ENCODE measurements at regions not wholly inside any gene's neighbourhood (a gene's known extent, or its start where the extent isn't known, plus 50 kb on each side); places are given as distances from the start of the nearest gene placed in this dataset.

GRCh38 chr9:121569266-121569648, 69.6 kb upstream of the GGTA1 start:
- DNase-seq (ENCODE audit: low spot score) = no peak

DNA sequence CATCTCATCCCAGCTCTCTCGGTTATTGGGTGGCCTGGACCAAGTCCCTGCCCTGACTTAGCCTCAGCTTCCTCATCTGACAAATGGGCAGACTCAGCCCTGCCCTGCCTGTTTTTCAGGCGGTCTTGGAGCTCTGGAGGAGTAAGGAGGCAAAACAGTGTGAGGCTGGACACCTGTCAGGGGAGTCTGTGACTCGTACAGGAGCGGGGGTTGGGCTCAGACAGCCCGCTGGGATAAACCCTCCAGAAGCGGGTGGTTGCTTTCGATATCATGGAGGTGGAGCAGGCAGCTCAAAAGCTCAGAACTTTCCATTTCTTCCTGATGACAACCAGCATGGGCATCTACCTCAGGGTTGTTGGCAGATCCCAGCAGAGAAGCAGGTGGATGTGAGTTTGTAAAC, 72.9 kb upstream of the GGTA1 start:
- DNase-seq (ENCODE audit: low spot score) = no peak

- DNase-seq (ENCODE audit: low spot score) = no peak
Measured at GRCh38 chr9:121573717-121574485, 74.3 kb upstream of the GGTA1 start.

GRCh38 chr9:121574774-121575519, 75.3 kb upstream of the GGTA1 start:
- no peak for DNase-seq (ENCODE audit: low spot score)

- no peak for DNase-seq (ENCODE audit: low spot score)
Measured at GRCh38 chr9:121576281-121577075, 75.0 kb upstream of the DAB2IP start.

DNA sequence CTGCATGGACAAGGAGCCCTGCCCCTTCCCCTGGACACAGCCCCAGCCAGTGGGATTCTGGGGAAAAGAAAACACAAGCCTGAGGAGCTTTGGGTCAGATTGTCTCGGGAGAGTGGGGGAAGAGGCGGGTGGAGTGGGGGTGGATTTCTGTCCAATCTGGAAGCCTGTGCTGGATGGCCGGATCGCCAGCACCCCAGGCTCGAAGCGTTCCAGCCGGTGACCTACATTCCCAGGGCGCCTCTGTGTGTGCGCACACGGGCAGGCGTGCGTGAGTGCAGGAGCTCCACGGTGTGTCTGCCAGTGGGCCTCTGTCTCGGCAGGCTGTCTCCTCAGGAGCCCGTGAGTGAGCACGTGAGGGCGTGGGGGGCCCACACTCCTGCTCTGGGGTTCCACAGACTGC, 74.3 kb upstream of the DAB2IP start:
- DNase-seq (ENCODE audit: low spot score) = no peak

DNA sequence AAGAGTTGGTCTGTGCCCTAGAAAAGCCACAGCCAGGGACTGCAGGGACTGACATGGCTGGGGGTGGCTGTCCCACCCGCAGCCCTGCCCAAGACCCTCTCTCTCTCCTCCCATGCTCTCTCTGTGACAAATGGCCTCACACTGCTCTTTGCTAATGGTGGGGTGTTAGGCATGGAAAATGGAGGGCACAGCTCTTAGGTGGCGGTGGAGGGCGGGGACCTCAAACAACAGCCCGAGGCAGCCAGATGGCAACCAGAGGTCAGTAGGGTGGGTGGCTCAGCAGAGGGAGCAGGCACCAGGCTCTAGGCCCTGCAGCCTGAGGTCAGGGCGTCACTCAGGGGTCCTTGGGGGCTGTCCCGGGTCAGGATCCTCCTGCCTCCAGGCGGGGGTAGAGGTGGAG, 73.9 kb upstream of the DAB2IP start:
- no peak for DNase-seq (ENCODE audit: low spot score)

- DNase-seq (ENCODE audit: low spot score) = no peak
Measured at GRCh38 chr9:121581786-121582600, 69.4 kb upstream of the DAB2IP start.

GRCh38 chr9:121582641-121583040, 68.8 kb upstream of the DAB2IP start:
- DNase-seq (ENCODE audit: low spot score) = no peak

DNA sequence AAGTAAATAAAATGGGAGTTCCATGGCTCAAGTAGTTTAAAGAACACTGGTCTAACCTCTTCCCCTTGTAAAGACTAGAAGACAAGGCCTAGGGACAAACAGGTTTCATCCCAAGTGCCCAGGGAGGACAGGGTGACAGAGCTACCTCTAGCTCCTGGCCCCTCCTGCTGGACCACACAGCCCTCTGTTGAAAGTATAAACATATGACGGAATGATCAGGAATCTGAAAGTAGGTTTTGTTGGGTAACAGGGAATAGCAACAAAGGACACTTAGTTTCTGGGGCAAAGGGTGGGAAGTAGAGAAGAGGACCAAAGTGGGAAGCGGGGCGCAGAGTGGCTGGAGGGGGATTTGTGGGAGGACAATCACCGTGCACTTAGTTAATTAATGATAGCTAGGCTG, 67.0 kb upstream of the DAB2IP start:
- DNase-seq (ENCODE audit: low spot score) = no peak

DNA sequence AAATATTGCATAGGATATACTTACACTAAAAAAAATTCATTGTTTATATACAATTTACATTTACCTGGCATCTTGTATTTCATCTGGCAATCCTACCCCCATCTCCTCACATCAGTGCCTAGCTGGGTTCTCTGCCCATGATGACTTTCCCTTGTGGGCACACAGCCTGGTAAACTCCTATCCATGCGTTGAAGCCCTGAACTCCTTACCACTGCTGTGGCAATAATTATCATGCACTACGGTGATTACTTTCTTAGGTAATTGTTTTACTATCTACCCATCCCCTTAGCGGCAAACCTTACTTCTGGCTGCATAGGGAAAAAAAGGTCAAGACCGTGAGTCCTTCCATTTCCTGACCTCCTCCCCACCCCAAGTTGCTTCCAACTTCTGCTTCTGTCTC, 63.6 kb upstream of the DAB2IP start:
- DNase-seq (ENCODE audit: low spot score) = no peak

- DNase-seq (ENCODE audit: low spot score) = no peak
Measured at GRCh38 chr9:121589986-121590385, 61.4 kb upstream of the DAB2IP start.

GRCh38 chr9:121592265-121592664, 59.2 kb upstream of the DAB2IP start:
- DNase-seq (ENCODE audit: low spot score) = no peak

DNA sequence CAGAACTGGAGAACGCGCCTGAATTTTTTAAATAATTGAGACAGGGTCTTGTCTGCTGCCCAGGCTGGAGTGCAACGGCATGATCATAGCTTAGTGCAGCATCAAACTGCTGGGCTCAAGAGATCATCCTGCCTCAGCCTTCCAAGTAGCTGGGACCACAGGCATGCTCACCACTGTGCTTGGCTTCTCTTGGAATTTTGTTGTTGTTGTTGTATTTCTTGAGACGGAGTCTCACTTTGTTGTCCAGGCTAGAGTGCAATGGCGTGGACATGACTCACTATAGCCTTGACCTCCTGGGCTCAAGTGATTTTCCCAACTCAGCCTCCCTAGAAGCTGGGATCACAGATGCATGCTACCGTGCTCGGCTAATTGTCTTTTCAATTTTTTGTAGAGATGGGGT, 58.4 kb upstream of the DAB2IP start:
- no peak for DNase-seq (ENCODE audit: low spot score)

DNA sequence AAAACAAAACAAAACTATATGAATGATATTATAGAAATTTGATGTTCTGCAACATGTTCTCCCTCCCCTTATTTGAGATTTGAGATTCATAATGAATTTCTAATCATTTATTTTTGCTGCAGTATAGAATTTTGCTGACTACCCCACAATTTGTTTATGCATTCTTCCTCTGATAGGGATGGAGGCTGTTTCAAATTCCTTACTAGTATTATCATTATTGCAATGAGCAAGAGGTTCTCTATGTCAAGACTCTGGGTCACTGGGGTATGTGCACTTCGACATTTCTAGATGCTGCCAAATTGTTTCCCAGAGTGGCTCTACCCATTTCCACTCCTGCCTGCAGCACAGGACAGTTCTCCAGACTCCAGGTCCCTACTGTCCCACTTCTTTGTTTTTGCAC, 54.9 kb upstream of the DAB2IP start:
- DNase-seq (ENCODE audit: low spot score) = no peak

DNA sequence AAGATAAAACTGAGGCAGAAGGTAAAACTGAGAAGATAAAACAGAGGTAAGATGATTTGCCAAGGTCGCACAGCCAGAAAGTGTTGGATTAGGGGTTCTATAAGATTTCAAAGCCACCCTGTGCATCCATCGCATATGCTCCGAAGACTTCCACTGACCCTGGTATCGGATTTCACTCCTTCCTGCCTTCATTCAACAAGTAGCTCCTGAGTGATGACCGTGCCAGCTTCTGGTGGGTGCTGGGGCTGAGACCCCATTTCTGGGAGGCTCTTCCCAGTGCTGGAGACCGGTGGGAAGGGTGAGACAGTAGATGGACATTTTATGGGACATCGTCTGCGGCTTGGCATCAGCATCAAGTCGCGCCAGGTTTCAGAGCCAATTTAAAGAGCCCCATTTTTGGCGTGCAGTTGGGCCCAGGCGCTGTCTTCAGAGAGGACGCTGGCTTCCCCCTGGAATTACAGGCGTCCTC, 53.7 kb upstream of the DAB2IP start:
- DNase-seq (ENCODE audit: low spot score) = no peak

DNA sequence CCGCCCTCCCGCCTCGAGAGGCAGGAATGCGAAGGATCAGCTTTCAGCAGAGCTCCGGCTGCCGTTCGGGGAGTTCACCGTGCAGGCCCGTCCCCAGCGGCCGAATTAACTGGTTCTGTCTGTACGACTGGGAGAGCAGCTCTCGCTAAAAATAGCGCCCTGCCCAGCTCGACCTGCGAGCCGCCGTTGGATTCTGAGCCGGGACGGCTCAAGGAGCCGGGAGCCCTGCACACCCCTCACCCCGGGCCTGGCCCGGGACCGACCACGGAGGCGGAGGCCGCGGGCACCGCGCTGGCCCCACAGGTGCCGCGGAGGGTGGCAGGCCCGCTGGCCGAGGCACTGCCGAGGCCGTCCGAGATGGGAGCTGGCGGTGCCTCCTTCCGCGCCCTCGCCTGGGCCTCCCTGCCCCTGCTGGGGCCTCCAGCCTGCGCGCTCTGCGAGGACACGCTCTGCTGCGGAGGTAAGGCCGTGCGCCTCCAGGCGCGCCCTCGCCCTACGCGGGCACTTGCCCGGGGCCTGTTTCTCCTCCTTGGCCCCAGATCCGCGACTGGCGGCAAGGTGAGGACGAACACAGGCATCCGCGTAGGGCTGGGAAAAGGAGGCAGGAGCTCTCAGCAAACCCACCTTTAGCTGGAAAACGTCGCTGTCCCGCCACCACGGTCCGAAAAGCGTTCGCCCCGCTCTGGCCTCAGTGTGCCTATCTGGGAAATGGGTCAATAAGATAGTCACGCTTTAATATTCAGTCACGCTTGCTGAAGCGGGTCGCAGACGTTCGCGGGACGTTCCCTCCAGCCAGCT, 53.1 kb upstream of the DAB2IP start:
- no peak for DNase-seq (ENCODE audit: low spot score)

DNA sequence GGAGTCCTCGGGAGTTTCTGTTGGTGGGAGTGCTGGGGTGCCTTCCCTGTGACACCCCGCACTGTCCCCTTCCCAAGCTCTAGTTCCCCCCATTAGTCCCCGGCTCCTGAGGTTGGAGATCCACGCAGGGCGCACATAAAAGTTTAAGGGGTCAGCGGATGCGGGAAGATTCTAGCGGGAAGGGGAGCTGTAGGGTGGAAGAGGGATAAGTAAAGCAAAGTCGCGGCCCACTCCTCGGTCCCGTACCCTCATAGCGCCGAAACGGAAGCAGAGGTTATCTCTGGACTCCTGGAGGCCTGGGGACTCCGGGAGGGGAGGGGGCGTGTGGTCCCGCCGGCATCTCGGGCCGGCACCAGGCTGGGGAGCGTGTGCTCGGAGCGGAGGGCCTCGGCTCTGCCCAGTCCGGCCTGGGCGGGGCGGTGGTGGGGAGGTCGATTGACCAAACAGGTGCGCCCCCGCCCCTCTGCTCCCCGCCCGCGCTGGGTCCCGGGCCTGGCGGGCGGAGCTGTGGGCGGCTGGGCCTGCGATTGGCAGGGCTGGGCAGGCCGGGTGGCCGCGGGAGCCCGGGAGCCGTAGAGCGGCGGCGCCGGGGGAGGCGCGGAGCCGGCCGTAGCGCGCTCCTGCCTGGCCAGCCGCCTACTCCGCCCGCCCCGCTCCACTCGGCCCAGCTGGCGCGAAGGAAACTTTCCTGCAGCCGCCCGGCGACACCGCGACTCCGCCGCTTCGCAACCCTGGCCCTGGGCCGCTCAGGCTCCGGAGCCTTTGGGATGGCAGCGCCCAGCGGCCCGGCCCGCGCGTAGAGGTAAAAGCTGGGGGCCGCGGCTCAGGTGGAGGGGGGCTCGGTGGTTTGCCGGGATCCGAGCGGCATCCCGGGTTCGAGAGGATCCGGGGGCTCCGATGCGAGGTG, 52.2 kb upstream of the DAB2IP start:
- DNase-seq (ENCODE audit: low spot score) = no peak

DNA sequence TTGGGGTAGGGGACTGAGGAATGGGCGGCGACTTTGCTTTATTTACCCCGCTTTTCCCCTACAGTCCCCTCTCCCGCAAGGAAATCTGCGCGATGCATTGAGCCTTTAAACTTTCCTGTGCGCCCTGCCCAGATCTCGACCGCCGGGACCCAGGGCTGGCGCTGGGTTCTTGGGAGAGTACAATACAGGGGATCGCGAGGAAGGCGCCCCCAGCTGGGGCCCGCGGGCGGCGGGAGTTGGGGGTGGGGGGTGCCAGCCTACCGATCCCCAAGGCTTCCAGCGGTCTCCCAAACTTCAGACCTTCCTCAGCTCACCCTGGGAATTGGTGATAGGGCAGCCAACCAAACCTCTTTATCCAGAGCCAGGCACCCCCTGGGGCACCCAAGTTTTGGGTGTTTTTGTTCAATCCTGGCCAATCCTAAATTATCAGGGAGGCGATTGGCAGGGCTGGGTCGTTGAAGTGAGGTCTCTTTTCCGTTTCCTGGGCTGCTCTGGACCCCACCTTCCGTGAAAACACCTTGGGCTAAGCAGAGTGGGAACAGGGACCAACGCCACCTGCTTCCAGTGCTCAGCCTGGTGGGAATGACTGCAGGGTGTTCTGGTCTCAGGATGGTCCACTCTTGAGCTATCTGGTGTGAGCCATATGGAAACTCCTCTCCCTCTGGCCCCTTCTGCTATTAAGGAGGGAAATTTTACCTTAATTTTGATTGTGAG, 51.4 kb upstream of the DAB2IP start:
- no peak for DNase-seq (ENCODE audit: low spot score)

All from CD4-positive, alpha-beta T cell treated with Interleukin-6 at 100 ng/mL for 8 hours (primary cell).